ENCODE measurements at regions not wholly inside any gene's neighbourhood (a gene's known extent, or its start where the extent isn't known, plus 50 kb on each side); places are given as distances from the start of the nearest gene placed in this dataset.

DNA sequence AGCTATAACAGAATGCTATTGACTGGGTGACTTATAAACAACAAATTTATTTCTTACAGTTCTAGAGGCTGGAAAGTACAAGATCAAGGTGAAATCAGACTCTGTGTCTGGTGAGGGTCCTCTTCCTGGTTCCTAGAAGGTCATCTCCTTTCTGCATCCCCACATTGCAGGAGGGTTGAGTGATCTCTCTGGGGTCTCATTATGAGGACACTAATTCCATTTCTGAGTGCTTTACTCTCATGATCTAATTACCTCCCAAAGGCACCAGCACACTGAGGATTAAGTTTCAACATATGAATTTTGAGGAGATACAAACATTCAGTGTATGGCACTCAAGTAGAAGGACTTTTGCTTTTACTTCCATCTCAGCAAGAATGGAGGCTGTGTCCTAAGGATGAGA lies 534.1 kb upstream of the KCNMB2 start:
- TF ChIP-seq POLR2AphosphoS5 (IDR thresholded peaks at IDR 0.05; ENCODE audit: low read depth, low read length) (no peak), POLR2A (IDR thresholded peaks at IDR 0.05; ENCODE audit: low read depth, low read length) (no peak), TAF1 (IDR thresholded peaks at IDR 0.05; ENCODE audit: borderline replicate concordance, low read depth, low read length) (no peak)
